ENCODE measurements at regions not wholly inside any gene's neighbourhood (a gene's known extent, or its start where the extent isn't known, plus 50 kb on each side); places are given as distances from the start of the nearest gene placed in this dataset.
"Not testable (repeated sequence)": the region's sequence is repeated elsewhere in the genome, so short reads cannot be mapped to it uniquely, and the experiment has no call there.

DNA sequence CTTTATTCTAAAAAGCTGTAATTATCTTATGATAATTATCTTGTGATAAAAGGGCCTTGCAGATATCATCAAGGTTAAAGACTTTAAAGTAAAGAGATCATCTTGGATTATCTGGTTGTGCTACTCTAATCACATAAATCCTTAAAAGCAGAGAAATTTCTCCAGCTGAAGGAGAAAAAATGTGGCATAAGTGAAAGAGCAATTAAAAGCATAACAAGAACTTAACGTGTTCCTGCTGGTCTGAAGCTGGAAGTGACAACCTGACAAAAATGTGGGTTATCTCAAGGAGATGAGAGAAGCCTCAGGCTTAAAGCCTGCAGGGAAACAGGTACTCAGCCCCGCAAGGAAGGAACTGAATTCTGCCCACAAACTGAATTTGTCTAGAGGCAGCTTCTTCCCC, 449.1 kb upstream of the NDST4 start:
- H3K4me3 ChIP-seq, result no peak overlapping the region
- WGBS, 2 donors, result 27 to 32% methylated on average over 2 of the region's 2 CpGs
- no peaks in the 10 kb centered on the region for H3K9me3 ChIP-seq

DNA sequence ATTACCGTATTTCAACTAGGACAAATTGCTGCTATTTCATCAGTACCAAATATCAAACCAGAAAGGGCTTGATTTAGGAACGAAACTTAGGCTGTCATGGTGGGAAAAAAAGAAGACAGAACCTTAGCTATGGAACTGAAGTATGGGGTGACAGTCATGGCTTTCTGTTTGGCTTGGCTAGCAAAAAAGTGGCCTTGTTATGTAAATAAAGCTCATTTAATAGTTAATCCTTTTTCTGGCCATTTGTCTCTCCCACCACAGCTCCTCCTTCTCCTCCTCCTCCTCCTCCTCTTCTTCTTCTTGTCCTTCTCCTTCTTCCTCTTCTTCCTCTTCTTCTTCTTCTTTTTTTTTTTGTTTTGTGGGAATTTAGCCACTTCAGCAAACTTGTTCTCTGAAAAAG, 434.7 kb upstream of the NDST4 start:
- H3K27me3 ChIP-seq, result no peaks in the 10 kb centered on the region
- no peak for DNase-seq (ENCODE audit: low spot score in 2 of 2)
- no peaks in the 10 kb centered on the region for H3K9me3 ChIP-seq
- TF ChIP-seq EP300 (IDR thresholded peaks at IDR 0.05) (no peak), POLR2A (IDR thresholded peaks at IDR 0.05) (no peak)
- TF ChIP-seq, protein P1, sequence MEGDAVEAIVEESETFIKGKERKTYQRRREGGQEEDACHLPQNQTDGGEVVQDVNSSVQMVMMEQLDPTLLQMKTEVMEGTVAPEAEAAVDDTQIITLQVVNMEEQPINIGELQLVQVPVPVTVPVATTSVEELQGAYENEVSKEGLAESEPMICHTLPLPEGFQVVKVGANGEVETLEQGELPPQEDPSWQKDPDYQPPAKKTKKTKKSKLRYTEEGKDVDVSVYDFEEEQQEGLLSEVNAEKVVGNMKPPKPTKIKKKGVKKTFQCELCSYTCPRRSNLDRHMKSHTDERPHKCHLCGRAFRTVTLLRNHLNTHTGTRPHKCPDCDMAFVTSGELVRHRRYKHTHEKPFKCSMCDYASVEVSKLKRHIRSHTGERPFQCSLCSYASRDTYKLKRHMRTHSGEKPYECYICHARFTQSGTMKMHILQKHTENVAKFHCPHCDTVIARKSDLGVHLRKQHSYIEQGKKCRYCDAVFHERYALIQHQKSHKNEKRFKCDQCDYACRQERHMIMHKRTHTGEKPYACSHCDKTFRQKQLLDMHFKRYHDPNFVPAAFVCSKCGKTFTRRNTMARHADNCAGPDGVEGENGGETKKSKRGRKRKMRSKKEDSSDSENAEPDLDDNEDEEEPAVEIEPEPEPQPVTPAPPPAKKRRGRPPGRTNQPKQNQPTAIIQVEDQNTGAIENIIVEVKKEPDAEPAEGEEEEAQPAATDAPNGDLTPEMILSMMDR (IDR thresholded peaks at IDR 0.05), result no peak
- no peaks in the 10 kb centered on the region for H3K36me3 ChIP-seq
- no peaks in the 10 kb centered on the region for H3K4me1 ChIP-seq
- WGBS, 2 donors, result 86 to 88% methylated on average over 2 of the region's 2 CpGs
- H3K27ac ChIP-seq, result no peak overlapping the region
- H3K4me3 ChIP-seq, result no peak overlapping the region

More for the DNA sequence above, 449.1 kb upstream of the NDST4 start:
- no peaks in the 10 kb centered on the region for H3K4me1 ChIP-seq
- DNase-seq (ENCODE audit: low spot score in 2 of 2), result no peak
- no peaks in the 10 kb centered on the region for H3K36me3 ChIP-seq
- TF ChIP-seq EP300 (IDR thresholded peaks at IDR 0.05) (no peak), POLR2A (IDR thresholded peaks at IDR 0.05) (no peak)
- TF ChIP-seq, protein P1 (IDR thresholded peaks at IDR 0.05), result no peak
- no peak overlapping the region for H3K27ac ChIP-seq
- H3K27me3 ChIP-seq, result no peaks in the 10 kb centered on the region

DNA sequence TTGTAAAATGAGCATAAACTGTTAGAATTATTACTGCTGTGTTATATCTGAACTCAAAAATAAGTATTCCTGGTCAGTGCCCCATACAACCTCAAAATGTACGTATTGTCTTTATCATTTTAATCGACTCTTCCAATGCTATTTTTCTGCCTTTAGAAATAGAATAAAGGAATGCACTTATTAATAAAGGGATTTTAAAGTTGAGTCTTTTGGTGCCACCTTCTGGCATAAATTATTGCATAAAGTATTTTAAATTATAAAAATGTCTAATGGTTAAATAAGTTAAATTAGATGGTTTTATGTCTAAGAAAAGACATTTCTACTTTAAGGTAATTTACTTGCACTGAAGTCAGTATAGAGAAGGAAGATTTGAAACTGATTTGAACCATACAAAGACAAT, 424.0 kb upstream of the NDST4 start:
- H3K4me1 ChIP-seq, result no peaks in the 10 kb centered on the region
- TF ChIP-seq, protein P1 (IDR thresholded peaks at IDR 0.05), result peak; percentile 15 to 38 (median 29)
- TF ChIP-seq POLR2A (IDR thresholded peaks at IDR 0.05) (no peak), EP300 (IDR thresholded peaks at IDR 0.05) (no peak)
- no peaks in the 10 kb centered on the region for H3K27me3 ChIP-seq
- H3K9me3 ChIP-seq, result no peaks in the 10 kb centered on the region
- no peak for DNase-seq (ENCODE audit: low spot score in 2 of 2)
- 33 to 36% methylated on average over 2 of the region's 2 CpGs for WGBS, 2 donors
- no peak overlapping the region for H3K4me3 ChIP-seq
- no peak overlapping the region for H3K27ac ChIP-seq
- H3K36me3 ChIP-seq, result no peaks in the 10 kb centered on the region

DNA sequence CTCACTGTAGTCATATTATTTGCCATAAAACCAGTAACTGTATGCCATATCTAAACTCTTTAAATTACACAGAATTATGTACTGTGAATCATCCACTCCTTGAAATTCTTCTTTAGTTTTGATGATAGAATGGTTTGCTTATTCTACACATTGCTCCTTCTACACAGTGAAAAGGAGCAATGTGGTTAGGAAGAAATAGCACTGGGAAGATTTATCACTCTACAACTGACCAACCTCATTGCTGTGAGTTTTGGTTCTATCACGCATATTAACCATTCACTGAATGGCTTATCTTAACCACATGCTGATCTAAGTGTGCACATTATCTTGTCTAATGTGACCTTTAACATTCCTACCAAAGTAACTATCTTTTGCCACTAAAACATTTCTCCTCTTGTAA, 415.7 kb upstream of the NDST4 start:
- TF ChIP-seq EP300 (IDR thresholded peaks at IDR 0.05) (no peak), POLR2A (IDR thresholded peaks at IDR 0.05) (no peak)
- TF ChIP-seq, protein P1 (IDR thresholded peaks at IDR 0.05), result no peak
- no peaks in the 10 kb centered on the region for H3K36me3 ChIP-seq
- 90 to 93% methylated on average over 1 of the region's 1 CpG for WGBS, 2 donors
- H3K4me1 ChIP-seq, result no peaks in the 10 kb centered on the region
- H3K27ac ChIP-seq, result no peak overlapping the region
- no peak for DNase-seq (ENCODE audit: low spot score in 2 of 2)
- no peaks in the 10 kb centered on the region for H3K27me3 ChIP-seq
- no peak overlapping the region for H3K4me3 ChIP-seq
- no peaks in the 10 kb centered on the region for H3K9me3 ChIP-seq

DNA sequence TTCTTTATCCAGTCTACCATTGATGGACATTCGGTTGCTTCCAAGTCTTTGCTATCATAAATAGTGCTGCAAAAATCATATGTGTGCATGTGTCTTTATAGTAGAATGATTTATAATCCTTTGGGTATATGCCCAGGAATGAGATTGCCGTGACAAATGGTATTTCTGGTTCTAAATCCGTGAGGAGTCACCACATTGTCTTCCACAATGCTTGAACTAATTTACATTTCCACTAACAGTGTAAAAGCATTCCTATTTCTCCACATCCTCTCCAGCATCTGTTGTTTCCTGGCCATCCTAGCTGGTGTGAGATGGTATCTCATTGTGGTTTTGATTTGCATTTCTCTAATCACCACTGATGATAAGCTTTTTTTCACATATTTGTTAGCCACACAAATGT, 406.1 kb upstream of the NDST4 start:
- 81 to 89% methylated on average over 3 of the region's 3 CpGs for WGBS, 2 donors
- H3K4me3 ChIP-seq, result not testable (repeated sequence)

DNA sequence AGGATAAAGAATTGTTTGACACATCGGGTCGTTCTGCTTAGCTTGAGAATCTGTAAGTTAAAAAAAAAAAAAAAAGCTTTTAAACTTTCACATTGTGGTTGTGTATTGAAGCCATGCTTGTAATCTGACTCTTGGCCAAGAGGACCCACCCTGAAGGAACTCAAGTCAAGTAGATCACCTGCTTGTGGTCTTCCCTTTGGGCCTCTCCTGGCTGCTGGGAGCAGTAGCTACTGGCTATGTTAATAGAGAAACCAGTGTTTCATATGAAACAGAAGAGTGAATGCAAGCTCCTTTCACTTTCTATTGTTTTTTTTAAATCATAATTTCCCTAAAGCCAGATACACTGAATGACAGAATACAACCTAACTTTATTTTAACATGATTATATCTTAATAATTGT, 402.4 kb upstream of the NDST4 start:
- Histone ChIP-seq H3K9me3 (no peaks in the 10 kb centered on the region), H3K4me1 (peaks cover 0 to 4% (median 0%) of the 10 kb centered on the region in 4 donors), H3K27me3 (no peaks in the 10 kb centered on the region), H3K27ac (no peak overlapping the region), H3K4me3 (no peak overlapping the region), H3K36me3 (no peaks in the 10 kb centered on the region)
- 0 to 37% methylated on average over 2 of the region's 2 CpGs for WGBS, 2 donors
- TF ChIP-seq EP300 (IDR thresholded peaks at IDR 0.05) (no peak), POLR2A (IDR thresholded peaks at IDR 0.05) (no peak)
- TF ChIP-seq, protein P1 (IDR thresholded peaks at IDR 0.05), result no peak
- no peak for DNase-seq (ENCODE audit: low spot score in 2 of 2)

More for the DNA sequence above, 406.1 kb upstream of the NDST4 start:
- DNase-seq (ENCODE audit: low spot score in 2 of 2); H3K27ac ChIP-seq; H3K36me3 ChIP-seq; H3K4me1 ChIP-seq; H3K27me3 ChIP-seq: not testable (repeated sequence)
- H3K9me3 ChIP-seq, result peaks cover 0 to 14% (median 0%) of the 10 kb centered on the region in 4 donors

Measured in tibial nerve (tissue), 4 donors.